ENCODE measurements at regions not wholly inside any gene's neighbourhood (a gene's known extent, or its start where the extent isn't known, plus 50 kb on each side); places are given as distances from the start of the nearest gene placed in this dataset.
"Not testable (repeated sequence)": the region's sequence is repeated elsewhere in the genome, so short reads cannot be mapped to it uniquely, and the experiment has no call there.

DNA sequence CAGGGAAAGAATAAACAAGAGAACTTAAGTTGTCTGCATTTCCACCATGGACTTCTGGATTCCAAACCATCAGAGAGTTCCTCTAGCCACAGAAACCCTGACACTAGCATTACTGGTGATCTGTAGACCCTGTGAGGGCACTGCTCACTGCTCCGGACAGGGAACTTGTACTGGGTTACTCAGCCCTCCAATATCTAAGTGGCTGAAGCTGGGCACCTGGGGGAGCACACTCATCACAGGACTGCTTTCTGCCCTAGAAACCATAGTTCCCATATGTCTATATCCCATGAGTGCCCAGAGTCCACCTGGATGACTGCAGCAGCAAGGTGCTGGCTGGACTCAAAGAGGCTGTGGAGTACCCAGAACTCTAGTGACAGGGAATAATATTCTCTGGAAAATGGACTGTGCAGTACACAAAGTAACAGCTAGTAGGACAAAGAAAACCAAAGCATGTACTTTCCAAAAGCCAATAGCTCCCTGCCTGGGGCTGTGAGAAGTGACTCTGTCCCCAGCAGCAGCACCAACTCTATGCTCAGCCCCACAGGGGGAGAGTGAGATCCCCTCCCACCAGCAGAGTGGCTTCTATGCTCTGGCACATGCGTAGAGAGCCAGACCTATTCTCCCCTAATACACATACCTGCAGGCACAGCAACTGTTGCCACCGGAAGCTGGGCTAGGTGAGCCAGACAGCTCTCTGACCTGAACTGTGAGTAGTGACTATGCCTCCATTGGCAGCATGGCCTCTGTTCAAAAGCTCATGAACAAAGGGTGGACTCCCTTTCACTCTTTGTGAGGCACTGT lies 472.9 kb upstream of the FTMT start:
- peak; percentile 53 for ATAC-seq
- no peaks in the 10 kb centered on the region for H3K4me1 Mint-ChIP-seq
- H3K36me3 Mint-ChIP-seq, result no peaks in the 10 kb centered on the region
- H3K27me3 Mint-ChIP-seq, result no peaks in the 10 kb centered on the region
- H3K9me3 Mint-ChIP-seq, result peaks cover 3% of the 10 kb centered on the region
- no peak overlapping the region for H3K27ac Mint-ChIP-seq
- no peak overlapping the region for H3K4me3 Mint-ChIP-seq

DNA sequence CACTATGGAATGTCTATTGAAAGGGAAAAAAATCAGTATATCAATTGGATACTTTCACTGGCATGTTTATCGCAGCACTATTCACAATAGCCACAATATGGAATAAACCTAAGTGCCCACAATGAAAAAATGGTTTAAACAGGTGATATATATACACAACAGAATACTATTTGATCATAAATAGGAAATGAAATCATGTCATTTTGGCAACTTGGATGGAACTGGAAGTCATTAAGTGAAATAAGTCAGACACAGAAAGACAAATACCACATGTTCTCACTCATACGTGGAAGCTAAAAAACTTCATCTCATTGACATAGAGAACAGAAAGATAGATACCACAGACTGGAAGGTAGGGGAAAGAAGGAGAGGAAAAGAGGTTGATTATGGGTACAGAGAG lies 471.6 kb upstream of the FTMT start:
- H3K9me3 Mint-ChIP-seq, result peaks cover 3% of the 10 kb centered on the region
- no peak for ATAC-seq
- no peaks in the 10 kb centered on the region for H3K27me3 Mint-ChIP-seq

DNA sequence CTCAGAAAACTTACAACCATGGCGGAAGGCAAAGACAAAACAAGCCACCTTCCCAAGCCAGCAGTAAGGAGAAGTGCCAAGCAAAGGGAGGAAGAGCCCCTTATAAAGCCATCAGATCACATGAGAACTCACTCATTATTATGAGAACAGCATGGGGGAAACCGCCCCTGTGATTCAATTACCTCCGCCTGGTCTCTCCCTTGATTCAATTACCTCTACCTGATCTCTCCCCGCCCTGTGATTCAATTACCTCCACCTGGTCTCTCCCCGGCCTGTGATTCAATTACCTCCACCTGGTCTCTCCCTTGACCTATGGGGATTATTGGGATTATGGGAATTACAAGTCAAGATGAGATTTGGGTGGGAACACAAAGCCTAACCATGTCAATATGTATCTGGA lies 467.3 kb upstream of the FTMT start:
- Mint-ChIP-seq H3K4me3 (no peak overlapping the region), H3K36me3 (no peaks in the 10 kb centered on the region), H3K27ac (no peak overlapping the region), H3K9me3 (peaks cover 3% of the 10 kb centered on the region), H3K27me3 (no peaks in the 10 kb centered on the region), H3K4me1 (no peaks in the 10 kb centered on the region)
- no peak for ATAC-seq

More for the DNA sequence above, 471.6 kb upstream of the FTMT start:
- Mint-ChIP-seq H3K27ac (no peak overlapping the region), H3K4me1 (no peaks in the 10 kb centered on the region), H3K36me3 (no peaks in the 10 kb centered on the region), H3K4me3 (no peak overlapping the region)

DNA sequence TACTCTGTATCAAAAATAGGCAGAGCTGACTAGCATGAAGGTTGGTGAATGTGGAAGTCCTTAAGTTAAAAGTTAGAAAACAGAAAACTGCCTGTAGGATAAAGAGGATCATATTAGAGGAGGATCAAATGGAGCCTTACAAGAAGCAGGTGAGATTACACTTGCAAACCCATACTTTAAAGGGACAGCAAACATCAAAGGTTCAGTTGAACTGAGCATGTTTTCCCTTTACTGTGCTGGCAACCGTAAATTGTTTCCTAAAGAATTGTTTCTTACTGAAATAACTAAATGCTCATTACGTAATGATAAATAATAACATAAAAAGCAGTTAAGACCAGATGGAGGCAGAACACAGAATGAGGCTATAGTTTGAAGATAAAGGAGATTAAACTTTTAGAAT lies 465.3 kb upstream of the FTMT start:
- Mint-ChIP-seq H3K4me1 (no peaks in the 10 kb centered on the region), H3K27ac (no peak overlapping the region), H3K9me3 (no peaks in the 10 kb centered on the region), H3K27me3 (no peaks in the 10 kb centered on the region), H3K36me3 (no peaks in the 10 kb centered on the region), H3K4me3 (no peak overlapping the region)
- no peak for ATAC-seq

DNA sequence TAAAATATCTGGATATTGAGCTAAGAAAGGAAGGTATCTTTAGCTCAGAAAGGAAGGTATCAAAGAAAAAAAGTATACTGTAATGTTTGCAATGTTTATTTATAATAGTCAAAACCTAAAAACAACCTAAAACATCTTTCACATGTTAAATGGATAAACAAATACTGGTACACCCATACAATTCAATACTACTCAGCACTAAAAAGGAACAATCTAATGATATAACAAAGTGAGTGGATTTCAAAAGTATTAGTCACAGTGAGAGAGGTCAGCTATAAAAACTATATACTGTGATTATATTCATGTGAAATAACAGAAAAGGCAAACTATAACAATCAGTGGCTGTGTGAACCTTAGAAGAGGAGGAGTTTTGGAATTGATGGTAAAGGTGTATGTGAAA lies 455.0 kb upstream of the FTMT start:
- H3K27me3 Mint-ChIP-seq, result no peaks in the 10 kb centered on the region
- no peak overlapping the region for H3K27ac Mint-ChIP-seq
- ATAC-seq, result no peak
- H3K36me3 Mint-ChIP-seq, result no peaks in the 10 kb centered on the region
- no peak overlapping the region for H3K4me3 Mint-ChIP-seq
- H3K4me1 Mint-ChIP-seq, result no peaks in the 10 kb centered on the region
- peaks cover 3% of the 10 kb centered on the region for H3K9me3 Mint-ChIP-seq

DNA sequence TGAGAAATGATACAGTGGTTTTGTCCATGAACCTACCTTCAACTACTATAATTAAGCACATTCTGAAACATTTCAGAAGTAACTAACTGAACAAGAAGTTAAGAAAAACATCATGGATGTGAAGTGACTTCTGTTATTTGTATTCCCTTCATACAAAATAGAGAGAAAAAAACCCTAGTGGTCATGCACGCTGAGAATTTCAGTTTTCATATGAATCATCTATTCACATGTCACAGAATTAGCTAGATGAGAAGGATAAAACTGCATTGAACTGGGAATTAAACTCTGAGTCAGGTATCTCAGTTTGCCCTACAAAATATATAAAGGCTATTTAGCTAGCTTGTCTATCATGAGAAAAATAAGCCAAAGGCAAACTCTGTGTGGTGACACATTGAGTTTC lies 451.8 kb upstream of the FTMT start:
- H3K27ac Mint-ChIP-seq, result no peak overlapping the region
- H3K27me3 Mint-ChIP-seq, result no peaks in the 10 kb centered on the region
- H3K36me3 Mint-ChIP-seq, result no peaks in the 10 kb centered on the region
- no peak overlapping the region for H3K4me3 Mint-ChIP-seq
- no peaks in the 10 kb centered on the region for H3K4me1 Mint-ChIP-seq
- H3K9me3 Mint-ChIP-seq, result peaks cover 5% of the 10 kb centered on the region
- no peak for ATAC-seq

DNA sequence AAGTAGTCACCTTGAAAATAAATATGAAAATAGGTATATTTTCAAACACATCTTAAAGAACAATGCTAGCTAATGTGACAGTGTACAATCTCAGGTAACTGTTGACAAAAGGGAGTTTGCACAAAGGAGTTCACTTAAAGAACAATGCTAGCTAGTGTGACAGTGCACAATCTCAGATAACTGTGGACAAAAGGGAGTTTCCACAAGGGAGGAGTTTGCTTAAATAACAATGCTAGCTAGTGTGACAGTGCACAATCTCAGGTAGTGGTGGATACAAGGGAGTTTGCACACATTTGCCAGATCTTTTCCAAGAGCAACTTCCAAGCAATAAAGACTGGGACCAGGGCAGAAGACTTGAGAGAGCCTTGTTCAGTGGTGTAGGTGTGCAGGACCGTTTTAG lies 442.9 kb upstream of the FTMT start:
- H3K36me3 Mint-ChIP-seq, result no peaks in the 10 kb centered on the region
- H3K9me3 Mint-ChIP-seq, result no peaks in the 10 kb centered on the region
- no peaks in the 10 kb centered on the region for H3K27me3 Mint-ChIP-seq
- H3K27ac Mint-ChIP-seq, result no peak overlapping the region
- no peak overlapping the region for H3K4me3 Mint-ChIP-seq
- ATAC-seq, result no peak
- H3K4me1 Mint-ChIP-seq, result no peaks in the 10 kb centered on the region

DNA sequence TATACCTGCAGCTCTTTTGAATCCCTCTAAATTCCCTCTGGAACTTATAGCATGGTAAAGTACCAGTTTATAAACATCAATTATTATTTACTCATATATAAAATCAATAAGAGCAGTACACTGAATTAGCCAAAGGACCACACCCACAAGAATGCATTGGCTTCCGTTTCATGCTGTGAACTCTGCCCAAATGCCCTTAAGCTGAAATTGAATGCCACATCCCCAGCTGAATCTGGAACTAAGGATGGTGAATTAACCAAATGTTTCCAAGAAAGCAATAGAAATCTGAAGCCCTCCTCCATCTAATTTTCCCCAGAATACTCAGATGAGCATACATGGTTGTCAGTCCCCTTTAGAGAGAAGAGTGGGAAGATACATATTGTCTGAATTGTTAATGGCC lies 436.4 kb upstream of the FTMT start:
- Mint-ChIP-seq H3K4me1 (no peaks in the 10 kb centered on the region), H3K27me3 (no peaks in the 10 kb centered on the region), H3K36me3 (no peaks in the 10 kb centered on the region), H3K9me3 (peaks cover 6% of the 10 kb centered on the region), H3K4me3 (no peak overlapping the region), H3K27ac (no peak overlapping the region)
- ATAC-seq, result no peak

DNA sequence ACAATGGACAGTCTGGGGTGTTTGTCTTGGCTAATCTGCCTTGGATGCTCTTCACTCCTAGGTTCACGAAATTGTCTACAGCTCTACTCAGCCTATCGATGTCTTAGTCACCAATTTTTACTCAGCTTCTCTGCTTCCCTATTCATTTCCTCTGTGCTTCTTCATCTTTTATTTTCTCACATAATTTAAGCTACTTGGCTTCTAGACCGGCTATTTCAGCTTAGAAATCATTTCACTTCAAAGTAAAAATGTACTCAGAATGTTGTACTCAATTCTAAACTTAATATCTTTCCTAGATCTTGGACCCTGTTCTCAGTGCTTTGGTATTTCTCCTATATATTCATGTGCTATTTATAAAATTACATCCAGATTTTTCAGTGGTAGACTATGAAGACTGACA lies 430.0 kb upstream of the FTMT start:
- no peak for ATAC-seq
- Mint-ChIP-seq H3K36me3 (no peaks in the 10 kb centered on the region), H3K4me3 (no peak overlapping the region), H3K4me1 (no peaks in the 10 kb centered on the region), H3K27me3 (no peaks in the 10 kb centered on the region), H3K9me3 (peaks cover 6% of the 10 kb centered on the region), H3K27ac (no peak overlapping the region)

DNA sequence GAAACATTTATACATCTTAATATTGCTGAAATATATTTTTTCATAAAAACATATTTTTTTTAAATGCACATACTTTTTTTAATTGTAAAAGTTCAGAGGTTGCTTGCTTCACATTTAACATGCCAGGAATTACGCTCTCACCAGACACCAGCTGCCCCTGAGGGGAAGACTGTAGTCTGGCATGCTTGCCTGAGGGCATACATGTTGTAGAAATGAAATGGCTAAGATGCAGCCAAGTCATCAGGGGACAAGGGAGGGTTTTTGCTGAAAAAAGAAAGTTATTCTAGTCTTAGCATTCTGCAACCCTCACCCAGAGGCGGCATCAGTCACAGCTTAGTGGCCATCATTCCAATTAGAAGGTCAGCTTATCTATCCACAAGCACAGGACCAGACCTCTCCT lies 426.7 kb upstream of the FTMT start:
- H3K27me3 Mint-ChIP-seq, result no peaks in the 10 kb centered on the region
- H3K27ac Mint-ChIP-seq, result no peak overlapping the region
- no peaks in the 10 kb centered on the region for H3K9me3 Mint-ChIP-seq
- ATAC-seq, result no peak
- H3K4me3 Mint-ChIP-seq, result no peak overlapping the region
- H3K4me1 Mint-ChIP-seq, result no peaks in the 10 kb centered on the region
- no peaks in the 10 kb centered on the region for H3K36me3 Mint-ChIP-seq

DNA sequence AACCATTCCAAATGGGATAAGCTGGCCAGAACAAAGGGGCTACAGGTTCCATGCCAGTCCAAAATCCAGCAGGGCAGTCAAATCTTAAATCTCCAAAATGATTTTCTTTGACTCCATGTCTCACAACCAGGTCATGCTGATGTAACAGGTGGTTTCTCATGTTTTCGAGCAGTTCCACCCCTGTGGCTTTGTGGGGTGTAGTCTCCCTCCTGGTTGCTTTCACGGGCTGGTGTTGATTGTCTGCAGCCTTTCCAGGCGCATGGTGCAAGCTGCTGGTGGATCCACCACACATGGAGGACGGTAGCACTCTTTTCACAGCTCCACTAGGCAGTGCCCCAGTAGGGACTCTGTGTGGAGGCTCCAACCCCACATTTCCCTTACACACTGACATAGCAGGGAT lies 425.5 kb upstream of the FTMT start:
- ATAC-seq, result no peak
- Mint-ChIP-seq H3K27ac (no peak overlapping the region), H3K27me3 (no peaks in the 10 kb centered on the region), H3K4me1 (no peaks in the 10 kb centered on the region), H3K36me3 (no peaks in the 10 kb centered on the region), H3K4me3 (no peak overlapping the region), H3K9me3 (no peaks in the 10 kb centered on the region)

DNA sequence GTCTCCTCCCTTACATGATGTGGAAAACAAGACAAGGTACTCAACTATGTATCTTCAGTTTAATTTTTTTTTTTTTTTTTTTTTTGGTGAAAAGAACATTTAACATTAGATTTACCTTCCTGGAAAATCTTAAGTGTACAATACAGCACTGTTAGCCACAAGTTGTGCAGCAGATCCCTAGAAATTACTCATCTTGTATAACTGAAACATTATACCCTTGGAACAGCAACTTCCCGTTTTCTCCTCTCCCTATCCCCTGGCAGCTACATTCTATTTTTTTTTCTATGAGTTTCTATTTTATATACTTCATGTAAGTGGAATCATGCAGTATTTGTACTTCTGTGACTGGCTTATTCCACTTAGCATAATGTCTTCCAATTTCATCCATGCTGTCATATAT lies 421.9 kb upstream of the FTMT start:
- H3K36me3 Mint-ChIP-seq, result no peaks in the 10 kb centered on the region
- H3K9me3 Mint-ChIP-seq, result no peaks in the 10 kb centered on the region
- no peak for ATAC-seq
- H3K27me3 Mint-ChIP-seq, result no peaks in the 10 kb centered on the region
- H3K27ac Mint-ChIP-seq, result no peak overlapping the region
- H3K4me1 Mint-ChIP-seq, result no peaks in the 10 kb centered on the region
- H3K4me3 Mint-ChIP-seq, result no peak overlapping the region

DNA sequence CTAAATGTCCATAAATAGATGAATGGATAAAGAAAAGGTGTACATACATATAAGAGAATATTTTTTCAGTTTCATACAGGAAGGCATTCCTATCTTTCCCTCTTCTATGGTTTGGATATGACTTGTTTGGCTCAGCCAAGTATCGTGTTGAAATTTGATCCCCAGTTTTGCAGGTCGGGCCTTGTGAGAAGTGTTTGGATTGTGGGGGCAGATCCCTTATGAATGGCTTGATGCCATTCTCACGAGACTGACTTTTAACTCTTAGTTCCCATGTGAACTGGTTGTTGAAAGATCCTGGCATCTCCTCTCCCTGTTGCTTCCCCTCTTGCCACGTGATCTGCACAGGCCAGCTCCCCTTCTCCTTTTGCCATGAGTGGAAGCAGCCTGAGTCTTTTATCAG lies 421.1 kb upstream of the FTMT start:
- Mint-ChIP-seq H3K4me3 (no peak overlapping the region), H3K9me3 (no peaks in the 10 kb centered on the region), H3K27me3 (no peaks in the 10 kb centered on the region), H3K36me3 (no peaks in the 10 kb centered on the region), H3K27ac (no peak overlapping the region), H3K4me1 (no peaks in the 10 kb centered on the region)
- ATAC-seq, result no peak

DNA sequence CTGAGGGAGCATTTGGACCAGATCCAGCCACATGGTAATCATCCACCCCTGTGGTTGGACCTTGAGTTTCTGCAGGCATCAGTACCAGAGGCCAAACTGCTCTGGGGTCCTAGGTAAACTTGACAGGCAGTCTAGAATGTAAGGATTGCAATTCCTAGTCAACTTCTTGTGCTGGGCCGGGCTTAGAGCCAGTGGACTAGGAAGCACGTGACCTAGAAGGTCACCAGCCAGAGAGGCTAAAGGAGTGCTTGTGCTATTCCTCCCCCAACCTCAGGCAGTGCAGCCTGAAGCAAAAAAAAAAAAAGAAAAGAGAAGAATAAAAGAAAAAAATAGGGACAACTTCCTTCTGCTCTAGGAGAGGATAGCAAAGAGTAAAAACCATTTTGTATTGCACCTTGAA lies 406.2 kb upstream of the FTMT start:
- H3K9me3 Mint-ChIP-seq, result peaks cover 2% of the 10 kb centered on the region
- no peak for ATAC-seq
- no peaks in the 10 kb centered on the region for H3K4me1 Mint-ChIP-seq
- no peaks in the 10 kb centered on the region for H3K27me3 Mint-ChIP-seq
- no peaks in the 10 kb centered on the region for H3K36me3 Mint-ChIP-seq
- H3K4me3 Mint-ChIP-seq, result no peak overlapping the region
- no peak overlapping the region for H3K27ac Mint-ChIP-seq

DNA sequence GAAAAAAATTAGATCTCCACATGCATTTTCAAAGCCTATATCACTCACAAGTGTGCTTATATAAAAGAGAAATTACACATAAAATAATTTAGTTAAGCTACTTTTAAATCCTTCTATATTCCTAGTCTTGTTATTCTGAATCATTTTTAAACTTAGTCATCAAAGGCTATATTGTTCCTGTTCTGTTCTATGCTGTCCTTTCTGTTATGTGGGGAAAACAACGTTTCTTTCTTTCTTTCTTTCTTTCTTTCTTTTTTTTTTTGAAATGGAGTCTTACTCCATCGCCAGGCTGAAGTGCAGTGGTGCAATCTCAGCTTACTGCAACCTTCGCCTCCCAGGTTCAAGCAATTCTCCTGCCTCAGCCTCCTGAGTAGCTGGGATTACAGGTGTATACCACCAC lies 389.2 kb upstream of the FTMT start:
- H3K36me3 Mint-ChIP-seq, result no peaks in the 10 kb centered on the region
- no peaks in the 10 kb centered on the region for H3K27me3 Mint-ChIP-seq
- H3K4me3 Mint-ChIP-seq, result no peak overlapping the region
- no peaks in the 10 kb centered on the region for H3K9me3 Mint-ChIP-seq
- no peak for ATAC-seq
- no peak overlapping the region for H3K27ac Mint-ChIP-seq
- no peaks in the 10 kb centered on the region for H3K4me1 Mint-ChIP-seq

DNA sequence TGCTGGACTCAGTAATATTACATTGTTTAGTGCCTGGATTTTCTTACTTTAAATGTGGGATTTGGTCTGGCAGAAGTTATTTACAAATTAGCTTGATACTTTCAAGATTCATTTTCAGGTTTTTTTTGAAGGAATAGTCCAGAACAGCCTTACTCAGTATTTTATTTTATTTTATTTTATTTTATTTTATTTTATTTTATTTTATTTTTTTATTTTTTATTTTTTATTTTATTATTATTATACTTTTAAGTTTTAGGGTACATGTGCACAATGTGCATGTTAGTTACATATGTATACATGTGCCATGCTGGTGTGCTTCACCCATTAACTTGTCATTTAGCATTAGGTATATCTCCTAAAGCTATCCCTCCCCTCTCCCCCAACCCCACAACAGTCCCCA lies 380.5 kb upstream of the FTMT start:
- not testable (repeated sequence) for ATAC-seq, H3K4me1 Mint-ChIP-seq, H3K9me3 Mint-ChIP-seq, H3K27me3 Mint-ChIP-seq, H3K4me3 Mint-ChIP-seq, H3K27ac Mint-ChIP-seq, H3K36me3 Mint-ChIP-seq

DNA sequence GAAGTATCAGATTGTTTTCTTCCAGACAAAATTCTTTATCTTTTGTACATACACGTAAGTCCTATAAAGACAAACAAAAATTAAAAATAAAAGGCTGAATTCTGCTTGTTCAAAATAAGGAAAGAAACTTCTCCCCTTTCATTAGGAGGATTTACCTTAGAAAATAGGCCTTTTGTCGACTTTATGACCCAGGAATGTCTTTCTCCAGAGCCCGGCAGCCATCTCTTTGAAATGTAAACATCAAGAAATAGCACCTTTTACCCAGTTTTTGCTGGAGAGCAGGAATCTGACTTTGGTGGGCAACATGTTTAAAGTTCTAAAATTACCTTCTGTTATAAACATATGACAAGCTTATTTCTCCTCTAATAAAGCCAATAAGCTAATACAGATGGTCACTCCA lies 373.0 kb upstream of the FTMT start:
- H3K36me3 Mint-ChIP-seq, result no peaks in the 10 kb centered on the region
- H3K27ac Mint-ChIP-seq, result no peak overlapping the region
- H3K27me3 Mint-ChIP-seq, result no peaks in the 10 kb centered on the region
- H3K4me1 Mint-ChIP-seq, result no peaks in the 10 kb centered on the region
- no peak for ATAC-seq
- no peak overlapping the region for H3K4me3 Mint-ChIP-seq
- H3K9me3 Mint-ChIP-seq, result no peaks in the 10 kb centered on the region
